HepG2 (cell line): ENCODE measurements at regions not wholly inside any gene's neighbourhood (a gene's known extent, or its start where the extent isn't known, plus 50 kb on each side); places are given as distances from the start of the nearest gene placed in this dataset.

ENCODE experiments used
- ARID4A ChIP-seq: sonication (generic); formaldehyde crosslinking; IDR thresholded peaks from 2 replicates; pipeline ENCODE4 v1.5.0; 2020; ENCODE audit warnings: mild to moderate bottlenecking, missing genetic modification reagents, borderline replicate concordance
- GLI4 ChIP-seq: sonication (generic); formaldehyde crosslinking; IDR thresholded peaks from 2 replicates; pipeline ENCODE4 v1.5.1; 2020; ENCODE audit warnings: missing genetic modification reagents, mild to moderate bottlenecking, moderate library complexity, borderline replicate concordance
- NFRKB ChIP-seq: fragments of 450-650 bp; IDR thresholded peaks from 2 replicates; pipeline ENCODE4 v1.6.1; 2017
- SMAD1 ChIP-seq: sonication (generic); formaldehyde crosslinking; IDR thresholded peaks from 2 replicates; pipeline ENCODE4 v1.4.0; 2020; ENCODE audit warnings: missing genetic modification reagents, low read depth, mild to moderate bottlenecking, borderline replicate concordance
- TRAFD1 ChIP-seq: sonication (generic); formaldehyde crosslinking; IDR thresholded peaks from 2 replicates; pipeline ENCODE4 v1.5.1; 2020; ENCODE audit warnings: missing genetic modification reagents, mild to moderate bottlenecking, borderline replicate concordance
- ZKSCAN1 ChIP-seq: fragments of 150-350 bp; IDR thresholded peaks from 2 replicates; pipeline ENCODE4 v1.6.1; 2014; ENCODE audit warnings: low read length
- ZMYM2 ChIP-seq: sonication (generic); formaldehyde crosslinking; IDR thresholded peaks from 2 replicates; pipeline ENCODE4 v1.8.0; 2022; ENCODE audit warnings: mild to moderate bottlenecking, missing genetic modification reagents
- ZNF280D ChIP-seq: sonication (generic); formaldehyde crosslinking; IDR thresholded peaks from 2 replicates; pipeline ENCODE4 v1.5.1; 2020; ENCODE audit warnings: mild to moderate bottlenecking, missing genetic modification reagents
- ZSCAN31 ChIP-seq: sonication (generic); formaldehyde crosslinking; IDR thresholded peaks from 2 replicates; pipeline ENCODE4 v1.5.0; 2020; ENCODE audit warnings: low read depth, mild to moderate bottlenecking, missing genetic modification reagents

- TF ChIP-seq TRAFD1 (no peak), GLI4 (CRISPR knock-in tag) (no peak), SMAD1 (CRISPR knock-in tag) (no peak; the same call in 1 of the 2 replicates), ARID4A (CRISPR knock-in tag) (no peak), ZNF280D (no peak), ZSCAN31 (CRISPR knock-in tag) (no peak), NFRKB (no peak), ZKSCAN1 (no peak), ZMYM2 (CRISPR knock-in tag) (0 out of 2 replicates have a peak, but pooled peaks have one; percentile 27)
- TF ChIP-seq, all 625 proteins: peak for 21
These were observed 82.0 kb upstream of the NKD1 start (continued) for GRCh38 chr16:50466170-50466569.
